ENCODE measurements at regions not wholly inside any gene's neighbourhood (a gene's known extent, or its start where the extent isn't known, plus 50 kb on each side); places are given as distances from the start of the nearest gene placed in this dataset.
"Not testable (repeated sequence)": the region's sequence is repeated elsewhere in the genome, so short reads cannot be mapped to it uniquely, and the experiment has no call there.

DNA sequence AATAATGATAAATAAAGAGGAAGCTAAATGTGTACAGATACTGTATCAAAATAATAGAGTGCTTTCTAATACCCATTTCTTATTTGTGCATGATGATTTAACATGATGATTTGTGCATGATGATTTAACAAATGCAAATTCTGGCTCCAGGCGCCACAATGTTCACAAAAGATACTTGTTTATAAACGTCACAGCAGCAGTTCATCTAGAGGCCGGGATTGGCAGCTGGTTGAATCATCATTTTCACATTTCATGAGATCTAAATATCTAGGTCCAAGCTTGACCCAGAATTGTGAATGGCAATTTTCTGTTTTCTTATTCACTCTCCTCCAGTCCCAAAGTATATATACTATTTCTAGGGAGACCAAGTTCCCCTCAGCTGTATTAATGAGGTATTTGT, 322.0 kb downstream of the SUCLG1 start:
- DNase-seq (ENCODE audit: low spot score) = no peak

GRCh38 chr2:84132370-84132769, 326.7 kb downstream of the SUCLG1 start:
- DNase-seq (ENCODE audit: low spot score) = no peak

DNA sequence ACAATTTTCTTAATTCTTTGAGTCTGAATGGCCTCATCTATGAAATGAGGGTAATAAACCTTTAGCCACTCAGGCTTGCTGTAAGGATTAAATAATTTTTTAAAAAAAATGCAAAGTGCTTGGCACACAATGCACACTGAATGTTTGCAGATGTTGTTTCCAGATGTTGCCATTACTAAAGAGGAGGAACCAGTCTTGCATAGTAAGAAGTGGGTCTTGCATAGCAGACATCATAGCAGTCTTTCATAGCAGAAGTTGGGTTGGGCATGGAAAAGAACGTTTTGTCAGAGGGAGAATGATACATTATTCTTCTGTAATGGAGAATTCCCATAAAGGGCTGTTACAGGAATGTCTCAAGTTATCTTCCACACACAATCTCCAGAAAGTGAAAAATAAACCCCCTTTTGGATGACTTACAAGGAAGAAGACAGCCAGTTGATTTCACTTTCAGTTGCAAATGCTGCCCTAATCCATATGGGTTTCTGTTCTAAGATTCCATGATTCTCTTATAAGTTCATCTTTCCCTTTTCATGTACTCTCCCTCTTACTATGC, 327.7 kb downstream of the SUCLG1 start:
- DNase-seq (ENCODE audit: low spot score) = no peak

GRCh38 chr2:84129018-84129417, 330.1 kb downstream of the SUCLG1 start:
- DNase-seq (ENCODE audit: low spot score) = no peak

DNA sequence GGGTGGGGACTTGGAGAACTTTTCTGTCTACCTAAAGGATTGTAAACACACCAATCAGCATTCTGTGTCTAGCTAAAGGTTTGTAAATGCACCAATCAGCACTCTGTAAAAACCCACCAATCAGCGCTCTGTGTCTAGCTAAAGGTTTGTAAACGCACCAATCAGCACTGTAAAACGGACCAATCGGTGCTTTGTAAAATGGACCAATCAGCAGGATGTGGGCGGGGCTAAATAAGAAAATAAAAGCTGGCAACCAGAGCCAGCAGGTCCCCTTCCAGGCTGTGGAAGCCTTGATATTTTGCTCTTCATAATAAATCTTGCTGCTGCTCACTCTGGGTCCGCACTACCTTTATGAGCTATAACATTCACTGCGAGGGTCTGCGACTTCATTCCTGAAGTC, 331.3 kb downstream of the SUCLG1 start:
- DNase-seq (ENCODE audit: low spot score) = not testable (repeated sequence)

GRCh38 chr2:84126530-84126929, 332.6 kb downstream of the SUCLG1 start:
- DNase-seq (ENCODE audit: low spot score) = no peak

- DNase-seq (ENCODE audit: low spot score) = no peak
Measured at GRCh38 chr2:84126084-84126483, 333.0 kb downstream of the SUCLG1 start.

GRCh38 chr2:84116143-84116542, 342.9 kb downstream of the SUCLG1 start:
- DNase-seq (ENCODE audit: low spot score) = no peak

- no peak for DNase-seq (ENCODE audit: low spot score)
Measured at GRCh38 chr2:84115173-84115857, 343.8 kb downstream of the SUCLG1 start.

GRCh38 chr2:84103816-84104527, 355.1 kb downstream of the SUCLG1 start:
- DNase-seq (ENCODE audit: low spot score) = not testable (repeated sequence)

DNA sequence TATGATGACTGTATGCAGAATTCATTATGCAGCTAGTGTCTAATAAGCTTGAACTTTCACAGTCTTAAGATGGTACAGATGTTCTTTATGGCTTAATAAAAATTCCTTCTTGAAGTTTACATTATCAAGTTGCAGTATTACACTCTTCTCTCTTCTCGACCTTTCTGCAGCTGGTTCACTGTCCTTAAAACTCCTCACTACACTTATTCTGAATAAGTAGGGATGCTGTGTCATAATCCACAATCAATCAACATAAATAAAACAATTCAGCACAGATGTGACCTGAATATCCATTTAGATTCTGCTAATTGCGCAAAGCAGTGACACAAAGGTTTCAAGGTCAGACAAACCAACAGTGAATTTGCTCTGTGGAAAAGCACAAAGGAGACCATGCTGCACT, 356.8 kb downstream of the SUCLG1 start:
- DNase-seq (ENCODE audit: low spot score) = no peak

DNA sequence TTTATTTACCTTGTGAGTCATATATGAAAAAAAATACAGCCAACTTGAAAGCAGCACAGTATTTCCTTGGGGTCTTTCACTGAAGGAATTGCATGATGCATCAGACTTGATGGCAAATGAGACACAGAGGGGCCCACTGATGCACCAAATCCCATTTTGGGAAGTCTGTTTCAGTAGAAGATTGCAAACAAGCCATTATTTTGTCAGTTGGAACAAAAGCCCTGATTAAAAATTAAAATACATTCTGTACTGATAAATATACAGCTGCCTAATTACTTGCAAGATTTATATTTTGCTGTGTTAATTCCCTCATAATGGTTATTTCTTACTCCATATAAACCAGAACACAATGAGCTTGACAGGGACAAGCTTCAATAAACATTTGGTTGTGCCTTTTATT, 370.4 kb downstream of the SUCLG1 start:
- no peak for DNase-seq (ENCODE audit: low spot score)

- no peak for DNase-seq (ENCODE audit: low spot score)
Measured at GRCh38 chr2:84085562-84085961, 373.5 kb downstream of the SUCLG1 start.

DNA sequence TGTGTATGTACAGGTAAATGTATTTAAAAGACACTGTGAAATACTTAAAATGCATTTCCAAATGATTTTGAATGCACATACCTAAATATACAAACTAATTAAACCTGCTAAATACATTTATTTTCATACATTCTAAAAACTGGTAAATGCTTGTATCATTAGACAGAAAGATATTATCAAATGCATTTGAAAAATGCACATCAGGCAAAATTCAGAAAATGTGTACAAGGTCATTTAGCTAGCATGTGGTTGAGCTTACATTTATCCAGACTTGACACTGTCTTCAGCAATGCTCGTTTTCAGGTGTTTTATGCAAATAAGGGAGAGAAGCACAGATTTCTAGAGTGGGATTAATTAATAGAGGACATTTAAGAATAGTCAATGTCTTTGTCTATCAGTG, 374.2 kb downstream of the SUCLG1 start:
- DNase-seq (ENCODE audit: low spot score) = no peak

DNA sequence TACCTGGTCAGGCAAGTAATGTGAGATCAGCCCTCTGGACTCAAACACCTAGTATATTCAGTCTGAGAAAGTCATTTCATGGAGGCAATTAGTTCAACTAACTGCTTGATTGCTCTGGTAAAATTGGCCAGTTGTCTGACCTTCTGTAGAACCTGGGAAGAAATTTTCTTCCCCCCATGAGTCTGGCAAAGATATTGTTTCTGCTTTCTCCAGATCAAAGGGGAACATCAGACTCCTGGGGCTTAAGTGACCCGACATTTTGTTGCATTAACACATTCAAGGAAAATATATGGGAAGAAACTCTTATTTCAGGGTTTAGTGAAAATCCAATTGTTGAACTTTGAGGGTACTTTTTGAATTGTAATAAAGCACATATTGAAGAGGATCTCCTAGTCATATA, 375.1 kb downstream of the SUCLG1 start:
- DNase-seq (ENCODE audit: low spot score) = no peak

DNA sequence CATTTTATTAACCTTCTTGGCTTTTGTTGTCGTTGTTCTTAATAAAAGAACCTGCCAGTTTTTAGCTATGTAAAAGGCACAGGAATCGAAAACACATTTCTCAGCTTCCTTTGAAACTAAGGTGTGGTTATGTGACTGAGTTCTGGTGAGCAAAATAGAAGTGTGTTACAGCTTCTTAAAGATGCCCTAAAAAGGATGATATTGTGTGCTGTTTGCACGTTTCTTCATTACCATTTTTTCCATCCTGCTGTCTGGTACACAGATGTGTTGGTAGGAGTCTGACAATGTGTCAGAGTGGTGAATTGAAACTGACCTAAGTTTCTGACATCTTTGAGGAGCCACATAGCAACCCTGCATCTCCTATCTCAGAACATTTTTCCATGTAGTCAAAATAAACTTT, 380.6 kb downstream of the SUCLG1 start:
- DNase-seq (ENCODE audit: low spot score) = no peak

GRCh38 chr2:84077496-84077895, 381.6 kb downstream of the SUCLG1 start:
- no peak for DNase-seq (ENCODE audit: low spot score)

DNA sequence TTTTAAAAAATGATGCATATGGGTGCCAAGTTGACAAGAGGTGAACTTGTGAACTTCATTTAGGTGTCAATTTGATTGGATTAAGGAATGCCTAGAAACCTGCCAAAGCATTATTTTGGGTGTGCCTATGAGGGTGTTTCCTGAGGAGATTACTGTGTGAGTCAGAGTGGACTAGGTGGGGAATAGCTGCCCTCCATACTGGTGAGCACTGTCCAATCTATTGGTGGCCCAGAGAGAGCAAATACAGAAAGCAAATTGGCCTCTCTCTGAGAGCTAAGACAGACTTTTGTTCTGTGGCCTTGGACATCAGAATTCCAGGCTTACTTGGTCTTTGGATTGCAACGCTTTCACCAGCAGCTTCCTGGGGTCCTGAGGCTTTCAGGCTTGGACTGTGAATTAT, 388.0 kb downstream of the SUCLG1 start:
- no peak for DNase-seq (ENCODE audit: low spot score)

DNA sequence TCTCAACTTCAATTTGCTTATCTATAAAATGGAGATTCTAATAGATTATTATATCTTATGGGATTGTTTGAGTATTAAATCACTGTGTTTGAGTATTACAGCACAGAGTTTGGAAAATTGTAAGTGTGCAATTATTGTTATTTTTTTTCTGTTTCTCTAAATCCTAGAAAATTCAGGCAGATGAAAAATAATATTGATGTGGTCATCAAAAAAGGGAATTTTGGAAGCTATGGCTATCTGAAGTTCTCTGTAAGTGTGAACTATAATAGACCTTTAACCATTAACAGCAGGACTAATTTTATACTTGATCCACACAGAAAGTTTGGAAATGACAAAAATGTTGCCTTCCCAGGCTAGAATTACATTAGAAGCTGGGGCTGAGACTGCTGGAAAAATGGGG, 393.2 kb downstream of the SUCLG1 start:
- no peak for DNase-seq (ENCODE audit: low spot score)

DNA sequence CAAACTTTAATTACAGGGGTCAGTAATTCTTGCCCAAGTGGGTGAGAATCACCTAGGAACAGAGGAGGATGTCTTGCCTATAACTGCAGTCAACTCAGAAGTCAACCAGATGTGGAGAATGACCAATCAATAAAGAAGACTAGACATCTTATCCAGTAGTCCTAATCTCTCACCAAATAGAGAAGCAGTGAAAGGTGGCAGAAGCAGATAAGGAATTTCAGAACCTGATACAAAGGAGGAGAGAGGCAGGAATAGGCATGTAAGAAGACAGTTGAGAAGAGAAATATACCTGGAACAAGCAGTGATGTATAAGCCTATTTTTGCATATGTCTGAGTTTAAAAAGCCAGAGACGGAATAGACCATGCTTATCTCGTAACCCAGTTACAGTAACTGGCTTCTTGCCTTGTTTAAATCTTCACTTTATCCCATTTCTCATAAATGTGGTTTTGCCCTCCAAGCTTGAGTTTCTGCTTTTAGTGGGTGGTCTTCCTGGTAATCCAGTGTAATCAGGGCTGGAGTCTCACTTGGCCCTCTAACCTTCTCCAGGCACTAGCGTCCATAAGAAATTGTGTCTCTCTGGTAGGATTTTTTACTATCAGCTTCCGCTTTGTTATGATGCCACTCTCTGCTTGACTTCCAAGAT, 401.0 kb downstream of the SUCLG1 start:
- no peak for DNase-seq (ENCODE audit: low spot score)

DNA sequence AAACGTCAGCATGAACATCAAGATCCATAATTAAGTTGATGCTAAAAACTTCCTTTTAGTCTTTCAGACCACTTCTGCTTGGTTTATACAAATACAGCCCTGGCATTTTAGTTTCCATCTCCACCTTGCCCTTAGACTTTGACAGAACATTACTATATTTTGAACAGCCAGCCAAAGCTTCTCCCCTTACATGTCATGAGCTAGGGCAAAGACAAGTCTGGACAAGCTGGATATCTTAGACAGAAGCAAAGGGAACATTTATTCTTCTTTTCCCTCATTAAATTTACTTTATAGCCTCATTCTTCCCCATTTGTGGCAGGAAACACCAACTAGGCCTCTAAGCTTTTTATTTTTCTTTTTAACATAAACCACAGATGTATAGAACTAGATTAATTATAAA, 403.3 kb downstream of the SUCLG1 start:
- DNase-seq (ENCODE audit: low spot score) = no peak

GRCh38 chr2:84054577-84054976, 404.5 kb downstream of the SUCLG1 start:
- DNase-seq (ENCODE audit: low spot score) = not testable (repeated sequence)

GRCh38 chr2:84052913-84053312, 406.2 kb downstream of the SUCLG1 start:
- DNase-seq (ENCODE audit: low spot score) = no peak
